ENCODE measurements at regions not wholly inside any gene's neighbourhood (a gene's known extent, or its start where the extent isn't known, plus 50 kb on each side); places are given as distances from the start of the nearest gene placed in this dataset.

DNA sequence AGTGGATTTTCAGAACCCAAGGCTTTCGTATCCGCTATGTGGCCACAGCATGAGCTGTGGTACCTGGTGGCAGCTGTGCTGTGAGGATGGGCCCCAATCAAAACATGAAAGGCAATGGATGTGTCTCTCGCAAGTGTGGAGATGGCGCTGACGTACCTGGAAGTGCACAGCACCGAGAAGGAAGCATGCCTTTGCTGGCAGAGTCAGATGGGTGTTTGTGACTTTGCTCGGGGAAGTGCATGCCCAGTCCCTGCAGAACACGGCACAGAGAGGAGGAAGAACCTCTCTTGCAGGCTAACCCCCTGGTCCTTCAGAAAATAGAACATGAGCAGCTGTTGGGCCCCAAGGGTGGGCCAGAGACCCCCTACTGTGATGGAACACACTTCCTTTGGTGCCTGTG lies 654.1 kb upstream of the ZWINT start:
- TF ChIP-seq, protein P1, sequence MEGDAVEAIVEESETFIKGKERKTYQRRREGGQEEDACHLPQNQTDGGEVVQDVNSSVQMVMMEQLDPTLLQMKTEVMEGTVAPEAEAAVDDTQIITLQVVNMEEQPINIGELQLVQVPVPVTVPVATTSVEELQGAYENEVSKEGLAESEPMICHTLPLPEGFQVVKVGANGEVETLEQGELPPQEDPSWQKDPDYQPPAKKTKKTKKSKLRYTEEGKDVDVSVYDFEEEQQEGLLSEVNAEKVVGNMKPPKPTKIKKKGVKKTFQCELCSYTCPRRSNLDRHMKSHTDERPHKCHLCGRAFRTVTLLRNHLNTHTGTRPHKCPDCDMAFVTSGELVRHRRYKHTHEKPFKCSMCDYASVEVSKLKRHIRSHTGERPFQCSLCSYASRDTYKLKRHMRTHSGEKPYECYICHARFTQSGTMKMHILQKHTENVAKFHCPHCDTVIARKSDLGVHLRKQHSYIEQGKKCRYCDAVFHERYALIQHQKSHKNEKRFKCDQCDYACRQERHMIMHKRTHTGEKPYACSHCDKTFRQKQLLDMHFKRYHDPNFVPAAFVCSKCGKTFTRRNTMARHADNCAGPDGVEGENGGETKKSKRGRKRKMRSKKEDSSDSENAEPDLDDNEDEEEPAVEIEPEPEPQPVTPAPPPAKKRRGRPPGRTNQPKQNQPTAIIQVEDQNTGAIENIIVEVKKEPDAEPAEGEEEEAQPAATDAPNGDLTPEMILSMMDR (conservative IDR thresholded peaks at IDR 0.05; ENCODE audit: low read length), result no peak
- no peak for TF ChIP-seq EZH2phosphoT487 (IDR thresholded peaks at IDR 0.05; ENCODE audit: borderline replicate concordance)
